MM.1S (cell line): ENCODE measurements at regions not wholly inside any gene's neighbourhood (a gene's known extent, or its start where the extent isn't known, plus 50 kb on each side); places are given as distances from the start of the nearest gene placed in this dataset.

ENCODE experiments used
- DNase-seq: peaks from one replicate; pipeline ENCODE4 v3.0.0-alpha.2; 2015
- H2AFZ ChIP-seq: fragments of 300-600 bp; sonication (generic); 2 replicates; pipeline ENCODE4 v1.6.0; 2016; ENCODE audit warnings: antibody characterized with exemption, low read length
- H3F3A ChIP-seq: fragments of 300-600 bp; sonication (generic); 2 replicates; pipeline ENCODE4 v1.6.1; 2016; ENCODE audit warnings: mild to moderate bottlenecking, antibody characterized with exemption, low read length, moderate library complexity, mixed read lengths; ENCODE audit not compliant: insufficient read depth
- H3K27ac ChIP-seq: fragments of 300-600 bp; sonication (generic); 2 replicates; pipeline ENCODE4 v1.5.1; 2016; ENCODE audit warnings: mild to moderate bottlenecking, low read length
- H3K27me3 ChIP-seq: fragments of 300-600 bp; sonication (generic); replicated peaks from 2 replicates; pipeline ENCODE4 v1.6.0; 2016; ENCODE audit warnings: low read length; ENCODE audit not compliant: insufficient read depth
- H3K36me3 ChIP-seq: fragments of 300-600 bp; sonication (generic); replicated peaks from 2 replicates; pipeline ENCODE4 v1.6.1; 2016; ENCODE audit warnings: mild to moderate bottlenecking, low read length, mixed read lengths; ENCODE audit not compliant: insufficient read depth
- H3K4me1 ChIP-seq: fragments of 300-600 bp; sonication (generic); 2 replicates; pipeline ENCODE4 v1.6.1; 2016; ENCODE audit warnings: low read length, mixed read lengths
- H3K4me2 ChIP-seq: fragments of 300-600 bp; sonication (generic); 2 replicates; pipeline ENCODE4 v1.6.0; 2016; ENCODE audit warnings: low read depth, low read length
- H3K4me3 ChIP-seq: fragments of 300-600 bp; sonication (generic); 2 replicates; pipeline ENCODE4 v1.5.1; 2016; ENCODE audit warnings: low read length, mixed read lengths
- H3K79me2 ChIP-seq: fragments of 300-600 bp; sonication (generic); 2 replicates; pipeline ENCODE4 v1.6.1; 2016; ENCODE audit warnings: mixed run types, low read length, mixed read lengths
- H3K9ac ChIP-seq: fragments of 300-600 bp; sonication (generic); 2 replicates; pipeline ENCODE4 v1.6.1; 2016; ENCODE audit warnings: low read length, mixed read lengths
- H3K9me2 ChIP-seq: fragments of 300-600 bp; sonication (generic); replicated peaks from 2 replicates; pipeline ENCODE4 v1.6.1; 2016; ENCODE audit warnings: mild to moderate bottlenecking, low read length, mixed read lengths; ENCODE audit not compliant: insufficient read depth
- H3K9me3 ChIP-seq: fragments of 300-600 bp; sonication (generic); replicated peaks from 2 replicates; pipeline ENCODE4 v1.6.1; 2016; ENCODE audit warnings: mild to moderate bottlenecking, low read length, mixed read lengths; ENCODE audit not compliant: insufficient read depth
- H4K20me1 ChIP-seq: fragments of 300-600 bp; sonication (generic); 2 replicates; pipeline ENCODE4 v1.6.1; 2016; ENCODE audit warnings: mild to moderate bottlenecking, low read length, moderate library complexity, mixed read lengths; ENCODE audit not compliant: insufficient read depth
- CTCF ChIP-seq: fragments of 300-600 bp; sonication (generic); IDR thresholded peaks from 2 replicates; pipeline ENCODE4 v1.5.1; 2016; ENCODE audit warnings: antibody characterized with exemption, low read length, mixed read lengths
- EZH2 ChIP-seq: fragments of 300-600 bp; sonication (generic); optimal IDR thresholded peaks from 2 replicates; pipeline ENCODE3; 2017; ENCODE audit warnings: low read depth, mild to moderate bottlenecking, antibody characterized with exemption, low read length, mixed read lengths
- EZH2phosphoT487 ChIP-seq: fragments of 300-600 bp; sonication (generic); IDR thresholded peaks from 2 replicates; pipeline ENCODE4 v1.6.1; 2018; ENCODE audit warnings: antibody characterized with exemption, low read length

DNA sequence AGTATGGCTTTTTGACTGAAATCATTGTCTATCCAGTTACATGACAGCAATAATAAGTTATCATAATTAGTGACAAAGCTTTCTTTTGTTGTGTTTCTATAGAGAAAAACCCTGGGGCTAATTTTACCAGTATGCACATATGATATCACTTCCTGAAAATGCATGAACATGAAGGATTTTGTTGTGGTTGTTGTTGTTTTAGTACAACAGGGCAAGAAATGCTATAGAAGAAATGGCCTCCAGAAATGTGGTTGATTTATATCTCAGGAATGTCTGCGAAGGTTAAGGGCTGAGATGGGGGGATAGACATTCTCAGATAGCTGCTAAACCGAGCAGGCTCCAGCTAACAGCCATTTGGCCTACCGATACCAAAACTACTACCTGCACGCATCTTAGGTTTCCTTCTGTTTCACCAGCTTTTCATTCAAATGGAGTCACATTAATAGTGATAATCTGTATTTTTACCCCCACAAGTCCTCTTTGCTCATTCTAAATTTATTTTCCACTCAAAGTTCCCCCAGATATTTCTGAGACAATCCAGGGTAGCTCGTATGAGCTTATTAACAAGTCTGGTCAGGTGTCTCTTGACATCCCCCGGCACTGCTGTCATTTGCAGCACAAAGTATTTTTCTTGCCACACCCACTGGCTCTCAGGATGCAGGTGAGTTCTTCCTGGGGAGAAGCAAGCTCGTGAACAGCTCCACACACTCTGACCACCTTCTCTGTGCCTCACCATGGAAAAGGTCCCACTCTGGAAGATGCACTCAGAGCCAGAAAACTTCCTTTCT, 232.4 kb upstream of the GAS1 start:
- Histone ChIP-seq H3K79me2 (no peaks in the 10 kb centered on the region), H3K9ac (no peak overlapping the region), H3K4me1 (no peaks in the 10 kb centered on the region), H3K27ac (no peak overlapping the region), H3K36me3 (no peaks in the 10 kb centered on the region), H3F3A (no peaks in the 10 kb centered on the region), H3K4me3 (no peak overlapping the region), H3K9me2 (no peaks in the 10 kb centered on the region), H3K9me3 (no peaks in the 10 kb centered on the region), H3K4me2 (no peak overlapping the region), H2AFZ (no peak overlapping the region), H4K20me1 (no peaks in the 10 kb centered on the region), H3K27me3 (no peaks in the 10 kb centered on the region)
- TF ChIP-seq CTCF (no peak), EZH2phosphoT487 (no peak), EZH2 (no peak)
- no peak for DNase-seq

GRCh38 chr9:87180361-87180760, 233.1 kb upstream of the GAS1 start:
- Histone ChIP-seq H3F3A (no peaks in the 10 kb centered on the region), H3K27ac (no peak overlapping the region), H3K4me2 (no peak overlapping the region), H3K4me1 (no peaks in the 10 kb centered on the region), H2AFZ (no peak overlapping the region), H3K36me3 (no peaks in the 10 kb centered on the region), H3K27me3 (no peaks in the 10 kb centered on the region), H3K4me3 (no peak overlapping the region), H3K79me2 (no peaks in the 10 kb centered on the region), H4K20me1 (no peaks in the 10 kb centered on the region), H3K9me2 (no peaks in the 10 kb centered on the region), H3K9me3 (no peaks in the 10 kb centered on the region), H3K9ac (no peak overlapping the region)
- no peak for TF ChIP-seq EZH2phosphoT487
- no peak for TF ChIP-seq CTCF
- TF ChIP-seq EZH2: no peak
- no peak for DNase-seq

DNA sequence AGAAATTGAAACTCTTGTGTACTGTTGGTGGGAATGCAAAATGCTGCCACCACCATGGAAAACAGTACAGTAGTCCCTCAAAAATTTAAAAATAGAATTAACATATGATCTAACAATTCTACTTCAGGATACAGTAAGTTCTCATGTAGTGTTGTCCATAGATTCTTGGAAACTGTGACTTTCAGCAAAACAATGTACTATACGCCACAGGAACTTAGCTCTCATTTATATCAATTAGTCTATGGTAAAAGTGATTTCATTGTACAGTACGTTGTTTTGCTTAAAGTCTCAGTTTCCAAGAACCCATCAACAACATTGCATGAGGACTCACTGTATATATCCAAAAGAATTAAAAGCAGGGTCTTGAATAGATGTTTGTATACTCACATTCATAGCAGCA, 233.5 kb upstream of the GAS1 start:
- H3F3A ChIP-seq: no peaks in the 10 kb centered on the region
- no peaks in the 10 kb centered on the region for H3K27me3 ChIP-seq
- H3K36me3 ChIP-seq: no peaks in the 10 kb centered on the region
- no peak for TF ChIP-seq EZH2
- TF ChIP-seq CTCF: no peak
- no peak overlapping the region for H3K4me3 ChIP-seq
- H3K9me3 ChIP-seq: no peaks in the 10 kb centered on the region
- no peaks in the 10 kb centered on the region for H4K20me1 ChIP-seq
- no peak overlapping the region for H3K4me2 ChIP-seq
- no peaks in the 10 kb centered on the region for H3K4me1 ChIP-seq
- H3K9ac ChIP-seq: no peak overlapping the region
- H3K79me2 ChIP-seq: no peaks in the 10 kb centered on the region
- no peaks in the 10 kb centered on the region for H3K9me2 ChIP-seq
- no peak overlapping the region for H3K27ac ChIP-seq
- H2AFZ ChIP-seq: no peak overlapping the region
- no peak for DNase-seq
